WTC11 (cell line): ENCODE measurements at regions not wholly inside any gene's neighbourhood (a gene's known extent, or its start where the extent isn't known, plus 50 kb on each side); places are given as distances from the start of the nearest gene placed in this dataset.

Source experiments
- ATAC-seq: fragments of 200-7000 bp; cut with Tn5 transposase; 2 replicates; pipeline ENCODE4 v1.10.0; 2021; ENCODE audit warnings: mild to moderate bottlenecking, moderate library complexity
- CTCF ChIA-PET: fragments of 300-600 bp; sonication (Branson Sonifier 250); formaldehyde crosslinking; loops from one replicate; lab custom pipeline; 2021; ENCODE audit warnings: antibody characterized with exemption; lab: Charles Lee
- POLR2A ChIA-PET: fragments of 350-600 bp; sonication (Branson Sonifier 250); formaldehyde crosslinking; loops from one replicate; lab custom pipeline; 2021; ENCODE audit warnings: antibody characterized with exemption; lab: Charles Lee
- DNase-seq: peaks from one replicate; pipeline ENCODE4 v3.0.0; 2021; ENCODE audit warnings: low spot score
- H3K27ac Mint-ChIP-seq: 2 replicates; pipeline ENCODE4 v1.8.0; 2021; ENCODE audit warnings: mixed read lengths
- H3K27me3 Mint-ChIP-seq: 2 replicates; pipeline ENCODE4 v1.8.0; 2021; ENCODE audit warnings: low read depth, mild to moderate bottlenecking, moderate library complexity, mixed read lengths
- H3K36me3 Mint-ChIP-seq: 2 replicates; pipeline ENCODE4 v1.8.0; 2021; ENCODE audit warnings: mixed read lengths
- H3K4me1 Mint-ChIP-seq: 2 replicates; pipeline ENCODE4 v1.8.0; 2022; ENCODE audit warnings: mixed read lengths
- H3K4me3 Mint-ChIP-seq: 2 replicates; pipeline ENCODE4 v1.8.0; 2021; ENCODE audit warnings: mild to moderate bottlenecking, moderate library complexity, mixed read lengths
- H3K9me3 Mint-ChIP-seq: 2 replicates; pipeline ENCODE4 v1.8.0; 2021; ENCODE audit warnings: mixed read lengths
- AFF4 ChIP-seq: sonication (generic); formaldehyde crosslinking; IDR thresholded peaks from 2 replicates; pipeline ENCODE4 v1.8.1; 2023; ENCODE audit warnings: mild to moderate bottlenecking, missing genetic modification reagents, borderline replicate concordance
- ATF3 ChIP-seq: sonication (generic); formaldehyde crosslinking; conservative IDR thresholded peaks from 2 replicates; pipeline ENCODE4 v1.8.1; 2022; ENCODE audit warnings: mild to moderate bottlenecking, missing genetic modification reagents
- ESRRA ChIP-seq: sonication (generic); formaldehyde crosslinking; IDR thresholded peaks from 2 replicates; pipeline ENCODE4 v1.8.1; 2022; ENCODE audit warnings: mild to moderate bottlenecking, missing genetic modification reagents, borderline replicate concordance
- FOXJ3 ChIP-seq: sonication (generic); formaldehyde crosslinking; IDR thresholded peaks from 2 replicates; pipeline ENCODE4 v1.9.0; 2021; ENCODE audit warnings: missing genetic modification reagents, mild to moderate bottlenecking, borderline replicate concordance
- HMGA2 ChIP-seq: fragments of 250-450 bp; sonication (Bioruptor Pico); IDR thresholded peaks from 2 replicates; pipeline ENCODE4 v1.4.0; 2021; ENCODE audit warnings: mild to moderate bottlenecking, moderate library complexity
- KAT7 ChIP-seq: sonication (generic); formaldehyde crosslinking; IDR thresholded peaks from 2 replicates; pipeline ENCODE4 v1.8.1; 2023; ENCODE audit warnings: missing genetic modification reagents, mild to moderate bottlenecking, borderline replicate concordance
- MAX ChIP-seq: sonication (generic); formaldehyde crosslinking; IDR thresholded peaks from 2 replicates; pipeline ENCODE4 v1.8.0; 2022; ENCODE audit warnings: mild to moderate bottlenecking, missing genetic modification reagents
- MXD4 ChIP-seq: fragments of 250-450 bp; sonication (Bioruptor Pico); IDR thresholded peaks from 2 replicates; pipeline ENCODE4 v1.8.0; 2021; ENCODE audit warnings: mild to moderate bottlenecking, moderate library complexity, borderline replicate concordance
- NFE2L1 ChIP-seq: sonication (generic); formaldehyde crosslinking; IDR thresholded peaks from 2 replicates; pipeline ENCODE4 v1.8.1; 2023; ENCODE audit warnings: missing genetic modification reagents
- NFYB ChIP-seq: sonication (generic); formaldehyde crosslinking; conservative IDR thresholded peaks from 2 replicates; pipeline ENCODE4 v1.8.0; 2022; ENCODE audit warnings: low read depth, missing genetic modification reagents
- NR1H2 ChIP-seq: sonication (generic); formaldehyde crosslinking; IDR thresholded peaks from 2 replicates; pipeline ENCODE4 v1.9.0; 2021; ENCODE audit warnings: mild to moderate bottlenecking, moderate library complexity, missing genetic modification reagents
- NR2C2 ChIP-seq: sonication (generic); formaldehyde crosslinking; IDR thresholded peaks from 2 replicates; pipeline ENCODE4 v1.8.0; 2022; ENCODE audit warnings: mild to moderate bottlenecking, missing genetic modification reagents
- PRDM15 ChIP-seq: sonication (generic); formaldehyde crosslinking; IDR thresholded peaks from 2 replicates; pipeline ENCODE4 v1.8.0; 2022; ENCODE audit warnings: missing genetic modification reagents
- RELA ChIP-seq: sonication (generic); formaldehyde crosslinking; IDR thresholded peaks from 2 replicates; pipeline ENCODE4 v1.8.1; 2022; ENCODE audit warnings: missing genetic modification reagents, mild to moderate bottlenecking, borderline replicate concordance
- TCF7 ChIP-seq: sonication (generic); formaldehyde crosslinking; IDR thresholded peaks from 2 replicates; pipeline ENCODE4 v1.8.0; 2022; ENCODE audit warnings: mild to moderate bottlenecking, low read depth, missing genetic modification reagents, moderate library complexity
- TEAD1 ChIP-seq: sonication (generic); formaldehyde crosslinking; IDR thresholded peaks from 2 replicates; pipeline ENCODE4 v1.8.0; 2022; ENCODE audit warnings: mild to moderate bottlenecking, missing genetic modification reagents
- USF1 ChIP-seq: sonication (generic); formaldehyde crosslinking; IDR thresholded peaks from 2 replicates; pipeline ENCODE4 v1.8.0; 2022; ENCODE audit warnings: mild to moderate bottlenecking, missing genetic modification reagents
- ZBTB43 ChIP-seq: sonication (generic); formaldehyde crosslinking; IDR thresholded peaks from 2 replicates; pipeline ENCODE4 v1.8.1; 2023; ENCODE audit warnings: mild to moderate bottlenecking, missing genetic modification reagents
- ZNF232 ChIP-seq: sonication (generic); formaldehyde crosslinking; IDR thresholded peaks from 2 replicates; pipeline ENCODE4 v1.8.0; 2022; ENCODE audit warnings: mild to moderate bottlenecking, missing genetic modification reagents

GRCh38 chr2:16293398-16293797, 353.0 kb downstream of the MYCN start:
- ChIA-PET POLR2A (no interaction called here), CTCF (no interaction called here)
- Mint-ChIP-seq H3K4me3 (no peak overlapping the region), H3K27ac (no peak overlapping the region), H3K27me3 (no peaks in the 10 kb centered on the region; the same call in 1 of the 2 replicates), H3K36me3 (no peaks in the 10 kb centered on the region), H3K9me3 (no peaks in the 10 kb centered on the region), H3K4me1 (peaks cover 8% of the 10 kb centered on the region)
- no peak for DNase-seq
- no peak for TF ChIP-seq RELA (CRISPR knock-in tag)
- no peak for TF ChIP-seq AFF4 (CRISPR knock-in tag)
- TF ChIP-seq ZNF232 (CRISPR knock-in tag), result no peak
- no peak for TF ChIP-seq USF1 (CRISPR knock-in tag)
- TF ChIP-seq NR2C2, result no peak
- TF ChIP-seq ESRRA, result no peak
- TF ChIP-seq MXD4 (CRISPR knock-in tag), result no peak
- TF ChIP-seq TCF7 (CRISPR knock-in tag), result no peak
- TF ChIP-seq KAT7 (CRISPR knock-in tag), result no peak
- no peak for TF ChIP-seq NFYB (CRISPR knock-in tag)
- TF ChIP-seq TEAD1 (CRISPR knock-in tag), result no peak
- no peak for TF ChIP-seq ATF3 (CRISPR knock-in tag)
- no peak for TF ChIP-seq HMGA2 (CRISPR knock-in tag)
- no peak for TF ChIP-seq NFE2L1
- TF ChIP-seq MAX (CRISPR knock-in tag), result no peak
- TF ChIP-seq ZBTB43, result no peak
- TF ChIP-seq FOXJ3 (CRISPR knock-in tag), result no peak
- no peak for TF ChIP-seq PRDM15 (CRISPR knock-in tag)
- TF ChIP-seq NR1H2, result no peak
- no peak for ATAC-seq
